ENCODE measurements at regions not wholly inside any gene's neighbourhood (a gene's known extent, or its start where the extent isn't known, plus 50 kb on each side); places are given as distances from the start of the nearest gene placed in this dataset.

GRCh38 chr11:122320671-122321070, 204.7 kb upstream of the BLID start:
- no peak for TF ChIP-seq ISL1 (CRISPR knock-in tag; IDR thresholded peaks at IDR 0.05)
- TF ChIP-seq CREB5 (CRISPR knock-in tag; IDR thresholded peaks at IDR 0.05; ENCODE audit: low read depth) = no peak
- no peak for TF ChIP-seq PPARA (CRISPR knock-in tag; IDR thresholded peaks at IDR 0.05; ENCODE audit: borderline replicate concordance)
- TF ChIP-seq ESRRG (CRISPR knock-in tag; IDR thresholded peaks at IDR 0.05) = no peak
- no peak for TF ChIP-seq PATZ1 (CRISPR knock-in tag; IDR thresholded peaks at IDR 0.05; ENCODE audit: borderline replicate concordance)
- no peak for TF ChIP-seq TSHZ2 (CRISPR knock-in tag; IDR thresholded peaks at IDR 0.05)
- no peak for TF ChIP-seq ZFP3 (CRISPR knock-in tag; IDR thresholded peaks at IDR 0.05)
- TF ChIP-seq ZNF70 (CRISPR knock-in tag; IDR thresholded peaks at IDR 0.05) = no peak
- TF ChIP-seq RARB (CRISPR knock-in tag; IDR thresholded peaks at IDR 0.05) = no peak
- no peak for TF ChIP-seq ZNF8 (CRISPR knock-in tag; IDR thresholded peaks at IDR 0.05)
- TF ChIP-seq ARNTL (CRISPR knock-in tag; IDR thresholded peaks at IDR 0.05; ENCODE audit: borderline replicate concordance, low read depth) = no peak
- TF ChIP-seq OSR1 (CRISPR knock-in tag; IDR thresholded peaks at IDR 0.05) = no peak
- TF ChIP-seq BACH2 (CRISPR knock-in tag; IDR thresholded peaks at IDR 0.05; ENCODE audit: borderline replicate concordance) = no peak
- TF ChIP-seq ZC3H10 (CRISPR knock-in tag; IDR thresholded peaks at IDR 0.05) = no peak
- TF ChIP-seq CSRNP3 (CRISPR knock-in tag; IDR thresholded peaks at IDR 0.05) = no peak
- TF ChIP-seq SNAI2 (CRISPR knock-in tag; IDR thresholded peaks at IDR 0.05) = no peak
- no peak for ATAC-seq

GRCh38 chr11:122319691-122320620, 203.9 kb upstream of the BLID start:
- ATAC-seq = no peak
- no peak for TF ChIP-seq RARB (CRISPR knock-in tag; IDR thresholded peaks at IDR 0.05)
- no peak for TF ChIP-seq CSDC2 (CRISPR knock-in tag; IDR thresholded peaks at IDR 0.05)
- TF ChIP-seq SNAI2 (CRISPR knock-in tag; IDR thresholded peaks at IDR 0.05) = no peak
- TF ChIP-seq GLIS3 (CRISPR knock-in tag; IDR thresholded peaks at IDR 0.05) = no peak
- TF ChIP-seq ZNF8 (CRISPR knock-in tag; IDR thresholded peaks at IDR 0.05) = no peak
- no peak for TF ChIP-seq ISL1 (CRISPR knock-in tag; IDR thresholded peaks at IDR 0.05)
- no peak for TF ChIP-seq CSRNP3 (CRISPR knock-in tag; IDR thresholded peaks at IDR 0.05)
- TF ChIP-seq ESRRG (CRISPR knock-in tag; IDR thresholded peaks at IDR 0.05) = no peak
- TF ChIP-seq PATZ1 (CRISPR knock-in tag; IDR thresholded peaks at IDR 0.05; ENCODE audit: borderline replicate concordance) = no peak
- TF ChIP-seq POU6F1 (CRISPR knock-in tag; IDR thresholded peaks at IDR 0.05; ENCODE audit: borderline replicate concordance, low read depth) = no peak
- no peak for TF ChIP-seq ZFP30 (CRISPR knock-in tag; IDR thresholded peaks at IDR 0.05)
- no peak for TF ChIP-seq TOX (CRISPR knock-in tag; IDR thresholded peaks at IDR 0.05; ENCODE audit: borderline replicate concordance)
- TF ChIP-seq BACH2 (CRISPR knock-in tag; IDR thresholded peaks at IDR 0.05; ENCODE audit: borderline replicate concordance) = no peak
- TF ChIP-seq TSHZ2 (CRISPR knock-in tag; IDR thresholded peaks at IDR 0.05) = no peak
- TF ChIP-seq OSR1 (CRISPR knock-in tag; IDR thresholded peaks at IDR 0.05) = no peak

Measured in SK-N-SH treated with all-trans-retinoic acid at 6 μM for 48 hours (cell line).